Epidermal melanocyte (primary cell): ENCODE measurements at regions not wholly inside any gene's neighbourhood (a gene's known extent, or its start where the extent isn't known, plus 50 kb on each side); places are given as distances from the start of the nearest gene placed in this dataset.

ENCODE experiments used
- DNase-seq: peaks from one replicate; pipeline ENCODE4 v3.0.0; 2011; ENCODE audit warnings: low spot score; ENCODE audit not compliant: insufficient read length

DNA sequence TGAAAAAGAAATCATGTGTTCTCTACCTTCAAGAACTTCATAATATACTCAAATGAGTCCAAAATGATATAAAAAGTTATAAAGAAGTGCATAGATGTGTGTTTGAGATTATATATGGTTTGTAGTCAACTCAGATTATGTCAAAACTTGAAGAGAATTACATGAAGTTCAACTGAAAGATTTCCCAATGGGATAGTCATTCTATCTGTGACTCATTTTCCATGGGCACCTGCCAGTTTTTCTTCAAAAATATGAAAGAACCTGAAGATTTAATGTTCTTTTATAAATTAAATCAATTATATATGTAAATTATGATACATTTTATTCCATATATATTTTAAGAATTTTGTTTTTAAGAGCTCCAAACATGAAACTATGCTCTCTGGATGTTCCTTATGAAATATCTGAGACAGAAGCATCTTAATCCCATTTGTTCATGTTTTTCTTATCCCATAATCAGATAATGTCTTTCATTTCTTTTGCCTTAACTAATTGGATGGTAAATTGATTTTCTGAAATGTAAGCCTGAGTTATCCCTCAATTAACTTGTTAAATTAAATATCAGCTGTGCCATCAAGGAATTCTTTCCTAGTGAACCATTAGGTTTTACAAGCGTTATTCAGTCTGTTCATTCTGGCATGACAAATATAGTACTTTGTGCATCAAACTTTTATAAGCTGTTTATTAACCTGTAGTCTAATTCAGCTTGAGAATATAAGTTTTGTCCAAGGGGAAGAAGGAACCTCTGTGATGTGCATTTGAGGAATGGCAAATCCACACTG, 387.1 kb downstream of the IPMK start:
- DNase-seq: no peak

DNA sequence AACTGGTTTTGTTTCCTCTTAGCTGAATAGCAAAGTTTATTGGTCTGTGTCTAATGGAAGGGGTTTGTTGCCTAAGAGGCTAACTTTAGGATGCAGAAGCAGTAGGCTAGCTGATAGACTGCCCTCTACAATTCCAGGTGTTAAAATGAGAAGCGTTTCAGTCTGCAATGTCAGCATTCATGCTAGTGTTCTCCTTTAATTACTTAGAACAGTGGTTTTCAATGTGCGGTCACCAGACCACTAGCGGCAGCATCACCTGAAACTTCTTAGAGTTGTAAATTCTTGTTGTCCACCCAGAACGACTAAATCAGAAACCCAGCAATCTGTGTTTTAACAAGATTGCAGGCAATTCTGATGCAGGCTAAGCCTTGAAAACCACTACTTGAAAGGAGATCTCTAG, 392.9 kb downstream of the IPMK start:
- DNase-seq: no peak

DNA sequence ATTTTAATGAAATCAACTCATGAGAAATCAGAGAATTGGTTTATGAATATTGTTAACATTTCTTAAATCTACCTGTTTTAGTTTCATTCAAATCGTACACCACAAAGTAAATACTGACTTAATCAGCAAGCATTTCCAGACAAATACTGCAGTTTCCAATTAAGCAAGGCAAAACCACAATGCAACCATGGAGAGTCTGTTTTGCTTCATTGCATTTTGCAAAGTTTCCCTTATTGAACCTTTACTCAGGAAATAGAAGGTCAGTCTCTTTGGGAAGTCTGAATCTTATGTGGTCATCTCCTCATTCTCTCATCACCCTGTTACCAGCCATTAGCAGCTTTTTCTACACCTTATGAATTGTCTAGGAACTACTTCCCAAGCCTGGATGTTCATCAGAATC, 400.5 kb downstream of the IPMK start:
- no peak for DNase-seq

- DNase-seq: no peak
These were observed 402.7 kb downstream of the IPMK start for GRCh38 chr10:57864765-57865680.

DNA sequence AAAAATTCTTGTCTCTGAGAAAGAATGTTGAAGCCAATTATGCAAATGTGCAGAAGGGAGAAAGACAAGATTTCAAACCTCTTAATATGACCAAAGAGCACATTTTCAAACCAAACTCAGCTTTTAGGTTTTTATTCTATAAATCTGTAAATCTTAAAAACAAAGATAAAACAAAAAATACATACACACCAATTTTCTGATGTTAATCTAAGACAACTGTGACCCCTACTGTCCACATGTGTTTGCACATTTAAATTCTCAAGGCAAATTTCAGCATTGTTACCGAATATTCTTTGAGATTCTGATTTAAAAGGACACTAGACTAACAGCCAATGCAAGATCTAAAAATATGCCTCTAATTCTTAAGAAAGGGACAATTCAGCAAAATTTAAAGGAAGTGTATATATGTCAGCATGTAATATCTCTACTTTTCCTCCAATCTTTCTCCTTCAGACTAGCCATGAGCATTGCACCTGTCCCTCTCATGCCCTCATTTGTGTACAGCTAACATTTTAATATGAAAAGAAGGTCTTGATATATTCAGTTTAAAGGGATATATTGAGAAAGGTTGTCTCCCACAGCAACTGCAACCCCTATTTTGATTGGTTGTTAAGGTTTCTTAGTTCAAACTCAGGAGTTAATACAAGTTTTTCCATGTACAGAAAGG, 417.9 kb downstream of the IPMK start:
- no peak for DNase-seq

- no peak for DNase-seq
These were observed 421.2 kb downstream of the IPMK start for GRCh38 chr10:57846307-57847065.

DNA sequence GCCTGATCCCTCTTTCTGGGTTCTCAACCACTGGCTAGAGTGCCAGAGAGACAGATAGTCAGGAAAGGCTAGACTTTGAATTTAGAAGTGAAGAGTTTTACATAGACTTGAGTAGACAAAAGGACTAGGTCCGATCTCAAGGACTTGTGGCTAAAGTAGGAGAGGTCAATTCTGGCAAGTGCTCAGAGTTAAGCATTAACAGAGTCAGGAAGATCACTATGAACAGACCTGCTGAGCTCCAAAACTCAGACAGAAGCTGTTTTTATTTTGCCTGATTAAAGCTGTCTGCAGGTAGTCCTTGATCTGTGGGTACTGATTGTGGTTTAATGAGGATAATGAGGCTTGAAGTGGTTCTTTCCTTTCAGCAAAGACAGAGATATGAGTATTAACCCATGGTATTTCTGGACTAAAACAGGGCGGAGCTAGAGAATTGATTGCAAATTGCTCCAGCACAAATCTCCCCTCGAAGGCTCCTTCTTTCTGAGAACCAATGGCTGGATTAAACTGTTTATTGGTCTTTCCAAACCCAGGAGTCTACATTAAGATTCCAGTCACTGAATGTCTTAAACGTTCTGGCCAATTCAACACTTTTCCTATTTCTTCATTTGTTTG, 423.2 kb downstream of the IPMK start:
- no peak for DNase-seq

DNA sequence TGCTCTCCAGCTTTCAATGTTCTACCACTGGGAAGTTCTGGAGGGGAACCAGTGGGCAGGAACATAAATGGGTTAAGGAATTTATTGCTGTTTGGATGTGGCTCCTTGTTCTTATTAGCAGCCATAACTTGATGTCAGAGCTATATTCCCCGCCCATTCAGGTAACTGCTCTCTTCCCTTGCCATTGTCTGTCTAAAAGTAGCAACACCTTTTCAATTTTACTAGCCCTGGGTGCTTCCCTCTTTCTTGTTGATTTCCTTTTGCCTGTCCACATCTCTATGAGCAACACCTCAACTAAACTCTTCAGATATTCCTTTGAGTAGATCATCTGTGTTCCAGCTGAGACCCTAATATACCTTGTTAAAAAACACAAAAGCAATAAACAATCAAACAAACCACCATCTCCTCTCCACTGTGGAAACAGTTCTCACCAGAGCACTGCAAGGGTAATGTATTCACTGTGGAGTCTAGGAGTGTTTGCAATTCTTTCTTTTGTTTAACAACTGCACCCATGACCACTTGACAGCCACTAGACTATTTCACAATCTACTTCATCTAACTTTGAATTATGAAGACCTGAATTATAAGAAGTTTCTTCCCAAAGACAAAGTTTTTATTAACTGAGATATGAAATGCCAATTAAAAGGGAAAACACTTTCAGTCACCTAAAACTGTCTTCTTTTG, 436.7 kb downstream of the IPMK start:
- no peak for DNase-seq

GRCh38 chr10:57825015-57825414, 442.7 kb downstream of the IPMK start:
- DNase-seq: no peak

DNA sequence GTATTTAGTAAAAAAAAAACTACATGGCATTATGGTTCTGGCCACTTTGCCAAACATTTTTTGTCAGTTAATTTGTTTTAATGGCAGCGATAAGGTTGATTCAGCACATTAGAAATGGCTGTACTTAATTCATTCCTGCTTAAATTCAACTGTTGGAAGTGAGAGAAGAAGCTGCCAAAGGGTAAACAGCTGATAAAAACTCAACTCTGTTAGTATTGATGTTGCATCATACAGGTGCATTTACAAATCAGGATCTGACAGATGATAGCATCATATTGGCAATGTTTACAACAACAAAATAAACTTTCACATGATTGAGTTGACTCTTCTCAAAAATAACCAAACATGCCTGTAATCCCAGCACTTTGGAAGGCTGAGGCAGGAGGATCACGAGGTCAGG, 444.3 kb downstream of the IPMK start:
- DNase-seq: no peak

DNA sequence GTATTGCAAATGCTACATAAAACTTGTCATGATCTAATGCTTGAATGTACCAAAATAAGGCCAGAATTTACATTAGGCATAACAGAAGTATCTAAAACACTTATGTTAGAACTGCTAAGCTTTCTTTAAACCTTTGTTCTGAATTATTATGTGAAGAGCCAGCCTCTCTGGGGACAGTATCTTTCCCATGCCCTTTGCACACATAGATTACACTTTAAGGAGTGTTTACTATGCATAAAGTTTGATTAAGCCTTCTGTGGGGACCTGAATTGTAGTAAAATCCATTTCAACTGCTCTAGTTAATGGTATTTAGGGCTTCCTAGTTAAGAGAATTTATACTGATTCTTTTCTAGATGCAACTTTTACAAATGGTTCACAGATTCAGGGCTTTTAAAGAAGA, 444.7 kb downstream of the IPMK start:
- DNase-seq: no peak

- no peak for DNase-seq
These were observed 449.2 kb downstream of the IPMK start for GRCh38 chr10:57818522-57818921.

DNA sequence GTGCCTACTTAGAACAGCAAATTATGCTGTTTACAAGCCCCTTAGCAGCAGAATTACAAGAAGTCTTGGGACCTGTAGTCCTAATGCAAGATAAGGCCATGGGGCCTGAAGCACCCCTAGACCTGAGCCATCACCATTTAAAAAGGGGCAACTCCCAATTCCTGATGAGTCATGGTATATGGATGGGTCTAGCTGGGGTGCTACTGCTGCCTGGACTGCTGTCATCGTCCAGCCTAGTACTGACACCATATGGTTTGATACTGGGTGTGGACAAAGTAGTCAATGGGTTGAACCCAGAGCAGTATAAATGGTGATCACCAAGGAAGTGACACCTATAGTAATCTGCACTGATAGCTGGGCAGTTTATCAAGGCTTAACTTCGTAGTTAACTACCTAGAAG, 450.0 kb downstream of the IPMK start:
- no peak for DNase-seq

GRCh38 chr10:57815949-57816348, 451.7 kb downstream of the IPMK start:
- DNase-seq: no peak

GRCh38 chr10:57809961-57810360, 457.7 kb downstream of the IPMK start:
- DNase-seq: no peak

DNA sequence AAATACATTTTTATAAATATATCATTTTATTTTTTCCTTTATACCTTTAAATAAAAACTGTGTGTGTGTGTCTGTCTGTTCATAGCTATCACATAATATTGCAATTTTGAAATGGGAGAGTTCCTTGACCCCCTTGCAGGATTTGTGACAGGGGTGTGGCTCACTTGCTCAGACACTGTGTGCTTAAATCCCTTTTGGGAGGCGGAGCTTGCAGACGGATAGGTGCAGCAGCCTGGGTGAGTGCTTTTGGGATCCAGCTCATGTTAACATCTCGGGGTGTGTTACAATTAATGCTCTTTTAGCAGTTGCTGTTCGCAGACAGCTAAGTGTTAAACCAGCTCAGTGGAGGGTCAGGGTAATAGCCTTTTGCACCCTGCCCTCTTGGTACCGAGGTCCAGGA, 459.8 kb downstream of the IPMK start:
- DNase-seq: no peak

- no peak for DNase-seq
These were observed 461.0 kb downstream of the IPMK start for GRCh38 chr10:57806675-57807074.

GRCh38 chr10:57799625-57800024, 468.1 kb downstream of the IPMK start:
- no peak for DNase-seq

DNA sequence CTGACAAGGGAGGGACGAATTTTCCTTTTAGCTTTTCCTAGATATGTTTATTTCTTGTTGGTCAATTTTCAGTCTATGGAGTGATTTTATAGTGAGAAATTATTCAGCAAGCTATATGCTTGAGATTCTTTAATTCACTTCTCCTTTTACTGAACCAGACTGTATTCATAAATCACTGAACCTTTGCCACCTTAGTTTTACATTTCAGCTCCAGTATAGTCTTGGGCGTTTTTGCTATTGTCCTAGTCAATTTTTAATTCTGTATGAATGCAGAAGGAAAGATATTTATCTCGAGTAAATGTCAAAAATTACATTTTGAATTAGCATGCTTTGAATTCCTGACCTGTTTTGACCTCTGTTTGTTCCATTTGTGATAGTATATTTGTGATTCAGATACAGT, 468.9 kb downstream of the IPMK start:
- no peak for DNase-seq

- no peak for DNase-seq
These were observed 476.1 kb downstream of the IPMK start for GRCh38 chr10:57791546-57791945.
